ENCODE measurements at regions not wholly inside any gene's neighbourhood (a gene's known extent, or its start where the extent isn't known, plus 50 kb on each side); places are given as distances from the start of the nearest gene placed in this dataset.

DNA sequence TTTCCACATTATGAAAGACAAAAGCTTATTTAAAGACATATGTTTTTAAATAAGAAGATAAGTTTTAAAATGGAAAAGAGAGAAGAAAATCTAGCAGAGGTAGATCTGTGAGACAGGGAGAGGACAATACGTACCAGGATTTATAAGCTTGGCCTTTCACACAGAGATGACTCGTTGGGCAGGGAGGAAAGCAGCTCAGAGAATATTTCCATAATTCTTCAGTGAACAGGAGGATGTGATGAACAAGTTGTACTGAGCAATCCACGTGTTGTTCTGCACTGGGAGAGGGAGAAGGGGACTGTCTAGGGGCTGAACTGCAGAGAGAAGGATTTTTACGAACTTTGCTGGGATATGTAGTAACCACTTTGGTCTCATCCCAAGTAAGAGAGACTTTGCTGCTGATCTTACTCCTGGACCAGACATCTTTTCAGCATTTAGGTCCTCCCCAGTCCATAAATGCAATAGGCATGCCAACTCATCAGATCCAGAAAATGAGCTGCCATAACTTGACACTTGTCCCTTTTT, 162.5 kb upstream of the SETBP1 start:
- no peak for DNase-seq (ENCODE audit: extremely low read depth in 1 of 2, low read depth in 1 of 2)

DNA sequence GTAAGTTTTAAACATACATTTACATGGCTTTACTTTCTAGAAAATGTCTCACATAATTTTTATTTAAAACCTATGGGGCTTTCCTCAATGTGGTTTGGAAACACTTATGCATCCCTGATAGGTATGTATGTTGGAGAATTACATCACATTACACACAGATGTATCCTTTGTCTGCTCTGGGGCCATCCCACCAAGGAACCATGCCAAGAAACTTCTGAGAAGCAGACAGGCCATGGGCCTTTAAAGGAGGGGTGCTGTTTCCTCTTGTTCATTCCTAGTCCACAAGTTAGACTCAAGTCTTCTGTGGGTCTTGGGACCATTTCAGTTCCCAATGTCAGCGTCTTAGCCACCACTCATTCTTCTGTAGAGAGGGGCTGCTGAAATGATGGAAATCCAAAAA, 162.0 kb upstream of the SETBP1 start:
- DNase-seq (ENCODE audit: extremely low read depth in 1 of 2, low read depth in 1 of 2) = no peak

DNA sequence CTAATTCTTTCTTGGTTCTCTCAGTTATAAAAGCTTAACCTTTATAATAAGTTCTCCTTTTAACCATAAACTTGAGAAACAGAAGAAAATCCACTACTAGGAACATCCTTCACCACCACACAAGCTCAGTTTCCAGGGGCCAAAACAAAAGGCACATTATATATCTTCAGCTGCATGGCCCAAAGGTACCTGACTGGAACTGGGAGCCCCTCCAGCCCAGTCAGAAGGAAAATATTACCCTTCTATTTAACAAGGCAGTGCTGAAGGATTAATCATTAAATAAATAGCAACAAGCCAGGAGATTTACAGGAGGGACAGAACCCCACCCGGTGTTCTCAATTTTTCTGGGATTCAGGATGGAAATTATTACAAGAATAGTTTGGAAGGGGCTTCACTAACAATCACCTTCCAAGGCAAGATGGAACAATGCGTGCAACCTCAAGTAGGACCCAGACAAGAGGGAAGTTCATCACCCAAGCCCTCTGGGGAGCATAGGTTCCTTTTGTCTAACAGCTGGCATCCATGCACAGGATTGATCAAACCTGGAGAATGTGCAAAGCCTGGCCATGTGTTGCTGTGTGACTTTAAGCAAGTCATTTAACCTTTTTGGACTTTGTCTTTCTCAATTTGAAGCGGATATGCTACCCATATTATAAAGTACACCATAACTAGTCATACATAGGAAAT, 159.6 kb upstream of the SETBP1 start:
- no peak for DNase-seq (ENCODE audit: extremely low read depth in 1 of 2, low read depth in 1 of 2)

DNA sequence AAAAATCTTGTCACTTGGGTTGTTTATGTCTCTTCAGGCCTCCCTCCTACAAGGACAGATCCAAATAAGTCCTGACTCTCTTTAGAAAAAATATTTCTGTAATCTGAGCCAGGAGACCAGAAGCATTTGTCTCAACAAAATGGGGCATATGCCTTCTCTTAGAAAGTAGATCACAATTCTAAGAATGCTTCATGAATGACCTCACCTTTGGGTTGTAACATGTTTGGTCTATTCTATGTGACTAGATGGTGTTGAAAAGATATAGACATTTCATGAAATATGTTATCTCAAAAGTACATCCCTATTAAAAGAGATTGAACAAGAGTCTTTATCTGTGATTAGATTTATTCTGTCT, 159.0 kb upstream of the SETBP1 start:
- no peak for DNase-seq (ENCODE audit: extremely low read depth in 1 of 2, low read depth in 1 of 2)

DNA sequence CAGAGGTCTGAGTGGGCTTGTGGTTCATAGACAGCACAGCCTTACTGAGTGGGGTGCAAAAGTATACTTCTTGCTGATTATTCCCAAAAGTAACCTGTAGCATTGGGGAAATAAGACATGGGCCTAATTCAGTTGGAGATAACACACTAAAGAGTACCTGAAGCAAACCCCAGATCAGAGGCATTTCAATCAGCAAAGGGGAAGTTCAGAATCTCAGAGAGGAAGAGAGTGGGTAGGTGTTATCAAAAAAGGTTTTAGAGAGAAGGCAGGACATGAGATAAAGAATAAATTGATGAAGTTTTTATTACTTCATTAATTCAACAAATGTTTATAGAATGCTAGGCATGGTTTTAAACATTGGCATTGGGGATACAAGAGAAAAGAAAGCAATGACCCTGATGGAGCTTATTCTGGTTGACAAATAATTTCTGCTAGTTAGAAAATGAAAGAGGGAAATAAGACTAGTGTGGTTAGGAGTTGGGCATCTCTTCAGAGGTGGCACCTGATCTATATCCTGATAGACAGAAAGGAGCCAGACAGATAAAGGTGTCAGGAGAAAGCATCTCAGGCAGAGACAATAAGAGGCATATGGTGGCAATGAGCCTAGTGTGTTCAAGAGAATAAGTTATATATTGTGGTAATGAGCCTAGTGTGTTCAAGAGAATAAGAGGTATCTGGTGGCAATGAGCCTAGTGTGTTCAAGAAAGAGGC, 153.8 kb upstream of the SETBP1 start:
- no peak for DNase-seq (ENCODE audit: extremely low read depth in 1 of 2, low read depth in 1 of 2)

DNA sequence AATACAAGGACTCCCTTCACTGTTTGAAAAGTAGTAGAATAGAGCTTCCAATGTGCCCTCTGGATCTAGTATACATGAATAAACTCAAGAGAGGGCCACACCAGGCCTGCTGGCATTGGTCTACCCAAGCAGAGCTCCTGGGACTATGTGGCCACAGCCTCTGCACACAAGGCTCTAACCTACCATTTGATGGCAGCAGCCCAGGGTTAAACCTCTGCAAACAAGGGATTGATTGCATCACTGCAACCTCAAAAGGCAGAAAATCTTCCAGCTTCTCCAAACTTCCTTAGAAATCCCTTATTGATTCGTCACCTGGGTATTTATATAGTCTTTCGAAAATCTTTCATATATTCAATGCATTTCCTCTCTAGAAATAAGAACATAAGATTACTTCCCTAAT, 147.6 kb upstream of the SETBP1 start:
- DNase-seq (ENCODE audit: extremely low read depth in 1 of 2, low read depth in 1 of 2) = no peak

- no peak for DNase-seq (ENCODE audit: extremely low read depth in 1 of 2, low read depth in 1 of 2)
Observed at GRCh38 chr18:44536046-44536445, 144.6 kb upstream of the SETBP1 start.

DNA sequence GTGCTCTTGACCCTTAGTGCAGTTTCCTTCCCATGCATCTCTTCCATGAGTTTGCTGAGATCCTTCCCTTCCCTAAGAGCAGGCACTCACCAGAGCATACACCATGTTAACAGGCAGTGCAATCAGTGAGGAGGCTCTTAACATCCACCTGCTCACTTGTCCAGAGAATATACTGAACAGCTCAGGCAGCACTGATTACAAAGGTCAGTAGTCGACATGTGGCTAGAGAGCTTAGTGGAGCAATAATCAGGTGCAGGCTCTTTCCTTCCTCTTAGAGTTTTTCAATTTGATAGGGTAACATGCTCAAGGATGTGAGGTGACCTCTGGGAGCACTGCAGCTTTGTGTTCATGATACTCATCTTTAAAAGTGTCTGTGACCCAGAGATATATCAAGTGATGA, 144.1 kb upstream of the SETBP1 start:
- DNase-seq (ENCODE audit: extremely low read depth in 1 of 2, low read depth in 1 of 2) = no peak

DNA sequence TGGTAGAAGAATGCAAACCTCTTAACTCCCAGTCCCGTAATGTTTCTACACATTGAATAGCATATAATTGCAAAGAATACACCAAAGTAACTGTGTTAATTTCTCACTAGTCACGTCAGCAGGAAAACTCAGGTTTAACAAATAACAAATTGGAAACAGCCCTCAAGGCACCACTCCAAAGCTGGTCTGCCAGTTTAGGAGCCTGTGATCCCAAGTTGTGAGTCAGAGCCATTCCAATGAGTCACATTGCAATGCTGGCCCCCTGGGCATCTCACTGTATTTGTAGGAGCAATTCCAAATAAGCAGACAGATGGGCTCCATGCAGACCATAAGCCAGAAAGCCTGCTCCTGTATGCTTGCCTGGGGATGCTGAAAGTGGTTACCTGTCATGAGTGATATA, 143.2 kb upstream of the SETBP1 start:
- DNase-seq (ENCODE audit: extremely low read depth in 1 of 2, low read depth in 1 of 2) = no peak

DNA sequence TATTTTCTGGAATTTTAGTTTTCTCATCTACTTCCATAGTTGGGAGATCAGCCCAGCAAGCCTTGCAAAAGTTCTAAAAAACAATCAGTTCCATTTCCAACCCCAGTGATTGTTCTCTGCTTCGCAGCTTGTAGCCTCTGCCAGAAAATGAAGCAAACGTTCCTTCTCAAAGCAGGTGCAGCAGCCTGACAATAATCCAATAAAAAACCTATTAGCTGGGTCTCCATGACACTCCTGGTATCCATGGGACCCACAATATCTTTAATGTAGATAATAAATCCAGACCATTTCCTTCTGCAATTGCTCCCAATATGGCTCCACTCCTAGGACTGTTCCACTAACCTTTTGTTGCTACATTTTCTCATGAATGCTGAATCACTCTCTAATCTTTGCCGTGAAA, 140.8 kb upstream of the SETBP1 start:
- DNase-seq (ENCODE audit: extremely low read depth in 1 of 2, low read depth in 1 of 2) = no peak

DNA sequence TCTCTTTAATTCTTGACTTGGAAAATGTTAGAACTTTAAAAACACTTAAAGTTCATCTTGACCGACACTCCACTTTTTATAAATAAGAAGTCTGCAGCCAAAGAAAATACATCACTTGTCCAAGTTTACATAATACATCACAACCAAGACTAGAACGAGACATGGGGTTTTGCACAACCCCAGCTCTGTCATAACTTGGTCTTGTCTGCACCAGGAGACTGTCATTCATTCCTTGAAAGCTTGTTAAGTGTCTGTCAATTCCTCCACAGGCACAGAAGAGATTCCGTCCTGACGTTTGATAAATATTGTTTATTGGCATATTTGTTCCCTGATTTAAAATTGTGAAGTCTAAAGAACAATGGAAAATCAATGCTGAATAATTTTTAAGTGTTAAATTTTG, 139.5 kb upstream of the SETBP1 start:
- DNase-seq (ENCODE audit: extremely low read depth in 1 of 2, low read depth in 1 of 2) = no peak

DNA sequence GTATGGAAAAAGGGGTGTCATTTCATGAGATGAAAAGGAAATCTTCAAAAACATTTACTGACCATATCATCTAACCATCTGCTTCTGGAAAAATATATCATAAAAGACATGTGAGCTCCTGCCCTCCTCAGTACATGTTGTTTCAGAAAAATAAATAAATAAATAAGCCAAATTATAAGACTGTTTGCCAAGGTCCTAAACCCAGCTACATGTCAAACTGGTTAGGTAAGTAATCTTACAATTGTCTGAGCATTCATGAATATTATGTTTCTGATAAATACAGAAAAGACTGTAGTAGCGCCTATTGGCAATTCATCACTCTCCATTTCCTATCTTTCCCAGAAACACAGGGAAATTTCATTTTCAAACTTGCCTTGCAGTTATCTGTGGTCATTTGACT, 138.9 kb upstream of the SETBP1 start:
- DNase-seq (ENCODE audit: extremely low read depth in 1 of 2, low read depth in 1 of 2) = no peak

- no peak for DNase-seq (ENCODE audit: extremely low read depth in 1 of 2, low read depth in 1 of 2)
Observed at GRCh38 chr18:44543387-44543786, 137.3 kb upstream of the SETBP1 start.

- DNase-seq (ENCODE audit: extremely low read depth in 1 of 2, low read depth in 1 of 2) = no peak
Observed at GRCh38 chr18:44545359-44545985, 135.2 kb upstream of the SETBP1 start.

DNA sequence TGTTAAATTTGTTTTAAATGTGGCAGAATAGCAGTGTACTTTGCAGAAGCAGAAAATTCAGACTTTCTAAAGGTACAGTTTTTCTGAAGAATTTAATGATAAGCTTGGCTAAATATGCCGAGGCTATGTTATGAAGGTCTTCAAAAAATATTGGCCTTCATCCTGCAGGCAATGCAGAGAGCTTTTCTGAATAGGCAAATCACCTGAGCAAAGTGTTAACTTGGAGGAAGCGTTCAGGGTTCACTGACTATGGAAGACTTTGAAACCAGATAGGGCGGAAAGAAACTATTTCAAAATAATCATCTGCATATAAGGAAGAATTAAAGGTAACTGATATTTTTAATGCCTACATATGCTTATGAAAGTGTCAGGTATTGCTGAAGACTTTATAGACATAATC, 133.7 kb upstream of the SETBP1 start:
- DNase-seq (ENCODE audit: extremely low read depth in 1 of 2, low read depth in 1 of 2) = no peak

- DNase-seq (ENCODE audit: extremely low read depth in 1 of 2, low read depth in 1 of 2) = no peak
Observed at GRCh38 chr18:44548291-44549221, 132.1 kb upstream of the SETBP1 start.

DNA sequence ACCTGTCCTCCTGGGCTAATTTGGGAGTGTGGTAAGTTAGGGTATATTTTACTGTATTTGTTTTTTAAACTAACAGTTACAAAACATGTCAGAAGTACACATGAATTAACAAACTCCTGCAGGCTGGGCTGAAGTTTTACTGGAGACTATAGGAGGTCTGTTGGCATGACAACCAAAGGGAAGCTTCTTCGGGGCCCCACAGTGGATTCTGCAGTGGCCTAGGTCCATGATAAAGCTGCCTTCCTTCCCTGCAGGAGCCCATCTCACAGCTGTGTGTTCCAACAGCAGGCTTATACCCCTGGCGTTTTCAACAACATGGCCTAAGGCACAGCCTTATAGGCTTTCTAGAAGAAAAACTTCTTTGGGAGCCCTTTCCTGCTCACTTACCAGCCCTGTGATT, 128.0 kb upstream of the SETBP1 start:
- no peak for DNase-seq (ENCODE audit: extremely low read depth in 1 of 2, low read depth in 1 of 2)

DNA sequence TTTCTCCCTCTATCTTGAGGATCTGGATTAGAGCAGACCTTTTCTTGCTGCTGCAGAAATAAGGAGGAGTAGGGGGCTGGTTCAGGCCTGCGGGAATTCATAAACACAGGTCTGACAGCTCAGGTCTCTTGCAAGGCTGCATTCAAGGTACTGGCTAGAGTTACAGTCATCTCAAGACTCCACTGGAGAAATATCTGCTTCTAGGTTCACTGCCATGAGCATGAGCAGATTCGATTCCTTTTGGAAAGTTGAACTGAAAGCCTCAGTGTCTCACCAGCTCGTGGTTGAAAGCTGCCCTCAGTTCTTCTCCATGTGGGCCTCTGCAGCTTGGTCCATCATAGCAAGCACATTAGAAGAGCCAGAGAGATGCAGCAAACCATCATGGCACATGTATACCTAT, 124.4 kb upstream of the SETBP1 start:
- DNase-seq (ENCODE audit: extremely low read depth in 1 of 2, low read depth in 1 of 2) = no peak

GRCh38 chr18:44557616-44558151, 123.0 kb upstream of the SETBP1 start:
- no peak for DNase-seq (ENCODE audit: extremely low read depth in 1 of 2, low read depth in 1 of 2)

GRCh38 chr18:44558767-44559166, 121.9 kb upstream of the SETBP1 start:
- no peak for DNase-seq (ENCODE audit: extremely low read depth in 1 of 2, low read depth in 1 of 2)

- DNase-seq (ENCODE audit: extremely low read depth in 1 of 2, low read depth in 1 of 2) = no peak
Observed at GRCh38 chr18:44562986-44563385, 117.7 kb upstream of the SETBP1 start.
